DMS114 treated with DMSO at 0.1 percent for 48 hours (cell line): ENCODE measurements at regions not wholly inside any gene's neighbourhood (a gene's known extent, or its start where the extent isn't known, plus 50 kb on each side); places are given as distances from the start of the nearest gene placed in this dataset.

Experiments
- DNase-seq: peaks from one replicate; lab custom pipeline; 2025; ENCODE audit not compliant: unreplicated experiment; lab: John Stamatoyannopoulos, UW

GRCh38 chr11:119521551-119521950, 98.6 kb upstream of the THY1 start:
- no peak for DNase-seq

GRCh38 chr11:119520966-119521365, 98.0 kb upstream of the THY1 start:
- DNase-seq: no peak

GRCh38 chr11:119520400-119520799, 97.4 kb upstream of the THY1 start:
- DNase-seq: no peak

- no peak for DNase-seq
These were observed 96.8 kb upstream of the THY1 start for GRCh38 chr11:119519796-119520195.

GRCh38 chr11:119518746-119519730, 96.1 kb upstream of the THY1 start:
- DNase-seq: no peak

GRCh38 chr11:119515771-119516400, 92.9 kb upstream of the THY1 start:
- no peak for DNase-seq

- no peak for DNase-seq
These were observed 90.8 kb upstream of the THY1 start for GRCh38 chr11:119513806-119514170.

GRCh38 chr11:119513131-119513805, 90.3 kb upstream of the THY1 start:
- DNase-seq: no peak

- no peak for DNase-seq
These were observed 89.4 kb upstream of the THY1 start for GRCh38 chr11:119512369-119512768.

GRCh38 chr11:119511614-119512306, 88.8 kb upstream of the THY1 start:
- no peak for DNase-seq

GRCh38 chr11:119509969-119510401, 87.0 kb upstream of the THY1 start:
- DNase-seq: no peak

GRCh38 chr11:119509282-119509841, 86.4 kb upstream of the THY1 start:
- no peak for DNase-seq

- DNase-seq: no peak
These were observed 83.5 kb upstream of the THY1 start for GRCh38 chr11:119506436-119506835.

- DNase-seq: no peak
These were observed 82.9 kb upstream of the THY1 start for GRCh38 chr11:119505861-119506260.

GRCh38 chr11:119505071-119505470, 82.1 kb upstream of the THY1 start:
- no peak for DNase-seq

- no peak for DNase-seq
These were observed 81.4 kb upstream of the THY1 start for GRCh38 chr11:119504371-119504770.

- DNase-seq: no peak
These were observed 78.9 kb upstream of the THY1 start for GRCh38 chr11:119501777-119502405.

- no peak for DNase-seq
These were observed 74.7 kb upstream of the THY1 start for GRCh38 chr11:119497717-119498116.

GRCh38 chr11:119496997-119497396, 74.0 kb upstream of the THY1 start:
- no peak for DNase-seq

GRCh38 chr11:119496469-119496868, 73.5 kb upstream of the THY1 start:
- DNase-seq: no peak
